Left ventricle myocardium inferior (tissue), 1 donor: ENCODE measurements at regions not wholly inside any gene's neighbourhood (a gene's known extent, or its start where the extent isn't known, plus 50 kb on each side); places are given as distances from the start of the nearest gene placed in this dataset.

ENCODE experiments used
- DNase-seq: peaks from one replicate; pipeline ENCODE4 v3.0.0-alpha.2; 2020
- H3K27ac ChIP-seq: fragments of 200-600 bp; replicated peaks from 2 replicates; pipeline ENCODE4 v1.8.0; 2021
- H3K27me3 ChIP-seq: fragments of 200-600 bp; 2 replicates; pipeline ENCODE4 v1.8.0; 2021; ENCODE audit warnings: low read depth
- H3K36me3 ChIP-seq: fragments of 200-600 bp; 2 replicates; pipeline ENCODE4 v1.8.0; 2021
- H3K4me1 ChIP-seq: fragments of 200-600 bp; 2 replicates; pipeline ENCODE4 v1.8.0; 2021
- H3K4me3 ChIP-seq: fragments of 200-600 bp; 2 replicates; pipeline ENCODE4 v1.8.0; 2021; ENCODE audit warnings: mild to moderate bottlenecking, moderate library complexity
- H3K9me3 ChIP-seq: fragments of 200-600 bp; replicated peaks from 2 replicates; pipeline ENCODE4 v1.8.0; 2021
- CTCF ChIP-seq: fragments of 200-600 bp; IDR thresholded peaks from 2 replicates; pipeline ENCODE4 v1.8.0; 2021; ENCODE audit warnings: antibody characterized with exemption, mild to moderate bottlenecking, borderline replicate concordance
- intact Hi-C: fragments of 100-400 bp; cut with micrococcal nuclease; formaldehyde crosslinking; loops from one replicate; pipeline ENCODE4 v1.11.0; 2022
- donor health status: DM: no; HTN: yes; CAD: no; lungs with severe emphysema.

GRCh38 chrX:42680666-42681065, 97.3 kb downstream of the PPP1R2C start:
- H3K27me3 ChIP-seq = no peaks in the 10 kb centered on the region
- intact Hi-C loops = no loop called here
- no peak overlapping the region for H3K27ac ChIP-seq
- no peaks in the 10 kb centered on the region for H3K4me1 ChIP-seq
- TF ChIP-seq CTCF = no peak
- H3K4me3 ChIP-seq = no peak overlapping the region
- no peaks in the 10 kb centered on the region for H3K36me3 ChIP-seq
- H3K9me3 ChIP-seq = no peaks in the 10 kb centered on the region
- no peak for DNase-seq

GRCh38 chrX:42678133-42678532, 99.8 kb downstream of the PPP1R2C start:
- no peak overlapping the region for H3K4me3 ChIP-seq
- intact Hi-C loops = no loop called here
- no peaks in the 10 kb centered on the region for H3K4me1 ChIP-seq
- no peak overlapping the region for H3K27ac ChIP-seq
- H3K9me3 ChIP-seq = no peaks in the 10 kb centered on the region
- peak; percentile 34 for TF ChIP-seq CTCF
- DNase-seq = no peak
- no peaks in the 10 kb centered on the region for H3K36me3 ChIP-seq
- H3K27me3 ChIP-seq = no peaks in the 10 kb centered on the region

- no peak overlapping the region for H3K27ac ChIP-seq
- intact Hi-C loops = no loop called here
- no peak for DNase-seq
- H3K4me1 ChIP-seq = no peaks in the 10 kb centered on the region
- no peak overlapping the region for H3K4me3 ChIP-seq
- H3K27me3 ChIP-seq = no peaks in the 10 kb centered on the region
- no peaks in the 10 kb centered on the region for H3K36me3 ChIP-seq
- H3K9me3 ChIP-seq = peaks cover 10% of the 10 kb centered on the region
- no peak for TF ChIP-seq CTCF
Measured at GRCh38 chrX:42673301-42673810, 104.6 kb downstream of the PPP1R2C start.

GRCh38 chrX:42664680-42665079, 113.3 kb downstream of the PPP1R2C start:
- no peak for DNase-seq
- Histone ChIP-seq H3K36me3 (no peaks in the 10 kb centered on the region), H3K4me3 (no peak overlapping the region), H3K9me3 (peaks cover 2% of the 10 kb centered on the region), H3K4me1 (no peaks in the 10 kb centered on the region), H3K27me3 (no peaks in the 10 kb centered on the region), H3K27ac (no peak overlapping the region)
- TF ChIP-seq CTCF = no peak
- intact Hi-C loops = no loop called here

GRCh38 chrX:42628471-42628870, 149.5 kb downstream of the PPP1R2C start:
- H3K4me1 ChIP-seq = no peaks in the 10 kb centered on the region
- intact Hi-C loops = no loop called here
- no peak for DNase-seq
- H3K9me3 ChIP-seq = no peaks in the 10 kb centered on the region
- TF ChIP-seq CTCF = no peak
- H3K36me3 ChIP-seq = no peaks in the 10 kb centered on the region
- H3K4me3 ChIP-seq = no peak overlapping the region
- H3K27ac ChIP-seq = no peak overlapping the region
- H3K27me3 ChIP-seq = no peaks in the 10 kb centered on the region

GRCh38 chrX:42627891-42628290, 150.1 kb downstream of the PPP1R2C start:
- no peaks in the 10 kb centered on the region for H3K4me1 ChIP-seq
- H3K27ac ChIP-seq = no peak overlapping the region
- H3K9me3 ChIP-seq = no peaks in the 10 kb centered on the region
- no peak for TF ChIP-seq CTCF
- no peak for DNase-seq
- no peaks in the 10 kb centered on the region for H3K36me3 ChIP-seq
- intact Hi-C loops = no loop called here
- H3K27me3 ChIP-seq = no peaks in the 10 kb centered on the region
- H3K4me3 ChIP-seq = no peak overlapping the region
